NCI-H526 treated with DMSO at 0.1 percent for 48 hours (cell line): ENCODE measurements at regions not wholly inside any gene's neighbourhood (a gene's known extent, or its start where the extent isn't known, plus 50 kb on each side); places are given as distances from the start of the nearest gene placed in this dataset.
"Not testable (repeated sequence)": the region's sequence is repeated elsewhere in the genome, so short reads cannot be mapped to it uniquely, and the experiment has no call there.

Experiments used
- DNase-seq: peaks from one replicate; lab custom pipeline; 2025; lab: John Stamatoyannopoulos, UW

- DNase-seq = no peak
Observed at GRCh38 chr1:218494449-218494852, 149.3 kb downstream of the TGFB2 start.

GRCh38 chr1:218495931-218496330, 150.8 kb downstream of the TGFB2 start:
- DNase-seq = no peak

- no peak for DNase-seq
Observed at GRCh38 chr1:218496561-218496960, 151.4 kb downstream of the TGFB2 start.

GRCh38 chr1:218498056-218498938, 153.2 kb downstream of the TGFB2 start:
- DNase-seq = no peak

- no peak for DNase-seq
Observed at GRCh38 chr1:218499011-218499691, 154.0 kb downstream of the TGFB2 start.

GRCh38 chr1:218499911-218500310, 154.8 kb downstream of the TGFB2 start:
- no peak for DNase-seq

- DNase-seq = no peak
Observed at GRCh38 chr1:218501161-218501560, 156.0 kb downstream of the TGFB2 start.

- DNase-seq = no peak
Observed at GRCh38 chr1:218502383-218502782, 157.2 kb downstream of the TGFB2 start.

GRCh38 chr1:218503102-218503501, 158.0 kb downstream of the TGFB2 start:
- DNase-seq = no peak

- no peak for DNase-seq
Observed at GRCh38 chr1:218507355-218508002, 162.3 kb downstream of the TGFB2 start.

GRCh38 chr1:218510153-218510772, 165.1 kb downstream of the TGFB2 start:
- DNase-seq = no peak

GRCh38 chr1:218513328-218513727, 168.2 kb downstream of the TGFB2 start:
- no peak for DNase-seq

GRCh38 chr1:218514689-218515088, 169.6 kb downstream of the TGFB2 start:
- DNase-seq = no peak

GRCh38 chr1:218516526-218516925, 171.4 kb downstream of the TGFB2 start:
- no peak for DNase-seq

GRCh38 chr1:218517459-218517858, 172.3 kb downstream of the TGFB2 start:
- no peak for DNase-seq

GRCh38 chr1:218518216-218518740, 173.1 kb downstream of the TGFB2 start:
- DNase-seq = no peak

- not testable (repeated sequence) for DNase-seq
Observed at GRCh38 chr1:218520646-218521045, 175.5 kb downstream of the TGFB2 start.

GRCh38 chr1:218521414-218522169, 176.5 kb downstream of the TGFB2 start:
- DNase-seq = no peak

GRCh38 chr1:218524526-218524925, 179.4 kb downstream of the TGFB2 start:
- DNase-seq = no peak

GRCh38 chr1:218525031-218525430, 179.9 kb downstream of the TGFB2 start:
- no peak for DNase-seq

GRCh38 chr1:218525451-218526197, 180.5 kb downstream of the TGFB2 start:
- no peak for DNase-seq
